Parathyroid adenoma (tissue), 2 donors: ENCODE measurements at regions not wholly inside any gene's neighbourhood (a gene's known extent, or its start where the extent isn't known, plus 50 kb on each side); places are given as distances from the start of the nearest gene placed in this dataset.

Experiments used
- H2AFZ ChIP-seq: fragments of 300-600 bp; sonication (generic); one replicate; pipeline ENCODE4 v1.7.0; 2017; ENCODE audit warnings: antibody characterized with exemption, mild to moderate bottlenecking
- H3K27ac ChIP-seq: fragments of 300-600 bp; sonication (generic); one replicate; pipeline ENCODE4 v1.7.0; 2017
- H3K27me3 ChIP-seq: fragments of 300-600 bp; sonication (generic); one replicate; pipeline ENCODE4 v1.7.0; 2017; ENCODE audit warnings: low read length; ENCODE audit not compliant: control insufficient read depth, insufficient read depth
- H3K36me3 ChIP-seq: fragments of 300-600 bp; sonication (generic); one replicate; pipeline ENCODE4 v1.7.0; 2017; ENCODE audit warnings: low read length; ENCODE audit not compliant: control insufficient read depth, insufficient read depth
- H3K4me1 ChIP-seq: fragments of 300-600 bp; sonication (generic); one replicate; pipeline ENCODE4 v1.7.0; 2017; ENCODE audit warnings: control low read depth
- H3K4me2 ChIP-seq: fragments of 300-600 bp; sonication (generic); one replicate; pipeline ENCODE4 v1.7.0; 2017; ENCODE audit warnings: low read length
- H3K4me3 ChIP-seq: fragments of 300-600 bp; sonication (generic); one replicate; pipeline ENCODE4 v1.7.0; 2017; ENCODE audit warnings: low read depth, low read length
- H3K79me2 ChIP-seq: fragments of 300-600 bp; sonication (generic); one replicate; pipeline ENCODE4 v1.7.0; 2017; ENCODE audit warnings: control low read depth
- H3K9ac ChIP-seq: fragments of 300-600 bp; sonication (generic); one replicate; pipeline ENCODE4 v1.7.0; 2017; ENCODE audit warnings: mild to moderate bottlenecking
- H3K9me3 ChIP-seq: fragments of 300-600 bp; sonication (generic); one replicate; pipeline ENCODE4 v1.7.0; 2017; ENCODE audit warnings: low read length; ENCODE audit not compliant: control insufficient read depth
- TF ChIP-seq, protein P1 (sequence below): fragments of 300-600 bp; sonication (generic); IDR thresholded peaks from one replicate; pipeline ENCODE4 v1.7.0; 2017; ENCODE audit warnings: antibody characterized with exemption, mild to moderate bottlenecking
- donor health status: primary hyperparathyroidism.

DNA sequence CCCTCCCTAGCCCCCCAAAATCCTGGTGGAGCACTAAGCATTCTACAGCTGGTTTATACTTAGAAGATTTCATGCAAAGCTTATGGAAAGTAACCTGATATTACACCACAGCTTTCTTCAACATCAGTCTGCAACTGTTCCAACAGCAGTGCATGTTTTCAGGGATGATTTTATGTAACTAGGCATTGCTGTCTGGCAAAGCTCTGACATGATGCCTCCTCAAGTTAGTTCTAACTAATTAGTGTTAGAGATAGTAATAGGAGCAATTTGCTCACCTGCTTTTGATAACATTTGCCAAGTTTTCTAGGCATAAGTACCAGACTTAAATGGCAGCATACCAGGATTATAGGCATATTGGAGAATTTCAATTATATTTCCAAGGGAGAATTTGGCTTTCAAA is 330.3 kb upstream of the SGO1 start:
- H3K9ac ChIP-seq: no peak overlapping the region
- H2AFZ ChIP-seq: no peak overlapping the region
- no peak overlapping the region for H3K4me3 ChIP-seq
- H3K36me3 ChIP-seq: no peaks in the 10 kb centered on the region
- no peaks in the 10 kb centered on the region for H3K9me3 ChIP-seq
- no peak overlapping the region for H3K4me2 ChIP-seq
- no peaks in the 10 kb centered on the region for H3K27me3 ChIP-seq
- H3K79me2 ChIP-seq: no peaks in the 10 kb centered on the region
- no peak overlapping the region for H3K27ac ChIP-seq
- TF ChIP-seq, protein P1, sequence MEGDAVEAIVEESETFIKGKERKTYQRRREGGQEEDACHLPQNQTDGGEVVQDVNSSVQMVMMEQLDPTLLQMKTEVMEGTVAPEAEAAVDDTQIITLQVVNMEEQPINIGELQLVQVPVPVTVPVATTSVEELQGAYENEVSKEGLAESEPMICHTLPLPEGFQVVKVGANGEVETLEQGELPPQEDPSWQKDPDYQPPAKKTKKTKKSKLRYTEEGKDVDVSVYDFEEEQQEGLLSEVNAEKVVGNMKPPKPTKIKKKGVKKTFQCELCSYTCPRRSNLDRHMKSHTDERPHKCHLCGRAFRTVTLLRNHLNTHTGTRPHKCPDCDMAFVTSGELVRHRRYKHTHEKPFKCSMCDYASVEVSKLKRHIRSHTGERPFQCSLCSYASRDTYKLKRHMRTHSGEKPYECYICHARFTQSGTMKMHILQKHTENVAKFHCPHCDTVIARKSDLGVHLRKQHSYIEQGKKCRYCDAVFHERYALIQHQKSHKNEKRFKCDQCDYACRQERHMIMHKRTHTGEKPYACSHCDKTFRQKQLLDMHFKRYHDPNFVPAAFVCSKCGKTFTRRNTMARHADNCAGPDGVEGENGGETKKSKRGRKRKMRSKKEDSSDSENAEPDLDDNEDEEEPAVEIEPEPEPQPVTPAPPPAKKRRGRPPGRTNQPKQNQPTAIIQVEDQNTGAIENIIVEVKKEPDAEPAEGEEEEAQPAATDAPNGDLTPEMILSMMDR: no peak
- no peaks in the 10 kb centered on the region for H3K4me1 ChIP-seq

DNA sequence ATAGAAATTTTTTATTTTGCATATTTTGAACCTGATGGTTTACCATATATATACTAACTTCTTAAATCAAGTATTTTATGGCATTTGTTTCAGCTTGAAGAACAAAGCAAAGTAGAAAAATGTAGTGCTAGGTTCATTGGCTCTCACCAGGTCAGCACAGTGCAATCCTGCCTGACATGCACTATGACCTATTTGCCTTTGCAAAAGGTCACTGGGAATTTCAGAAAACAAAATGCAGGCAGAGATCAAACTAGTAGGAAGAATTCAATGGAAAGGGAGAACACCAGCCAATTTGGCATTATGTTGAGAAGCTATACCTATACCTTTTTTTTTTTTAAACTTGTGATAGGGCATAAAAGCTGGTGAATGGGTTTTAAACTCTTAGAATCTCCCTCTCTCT is 329.8 kb upstream of the SGO1 start:
- Histone ChIP-seq H3K79me2 (no peaks in the 10 kb centered on the region), H3K27ac (no peak overlapping the region), H3K4me3 (no peak overlapping the region), H3K36me3 (no peaks in the 10 kb centered on the region), H3K9ac (no peak overlapping the region), H2AFZ (no peak overlapping the region), H3K9me3 (no peaks in the 10 kb centered on the region), H3K27me3 (no peaks in the 10 kb centered on the region), H3K4me1 (no peaks in the 10 kb centered on the region), H3K4me2 (no peak overlapping the region)
- TF ChIP-seq, protein P1: no peak

DNA sequence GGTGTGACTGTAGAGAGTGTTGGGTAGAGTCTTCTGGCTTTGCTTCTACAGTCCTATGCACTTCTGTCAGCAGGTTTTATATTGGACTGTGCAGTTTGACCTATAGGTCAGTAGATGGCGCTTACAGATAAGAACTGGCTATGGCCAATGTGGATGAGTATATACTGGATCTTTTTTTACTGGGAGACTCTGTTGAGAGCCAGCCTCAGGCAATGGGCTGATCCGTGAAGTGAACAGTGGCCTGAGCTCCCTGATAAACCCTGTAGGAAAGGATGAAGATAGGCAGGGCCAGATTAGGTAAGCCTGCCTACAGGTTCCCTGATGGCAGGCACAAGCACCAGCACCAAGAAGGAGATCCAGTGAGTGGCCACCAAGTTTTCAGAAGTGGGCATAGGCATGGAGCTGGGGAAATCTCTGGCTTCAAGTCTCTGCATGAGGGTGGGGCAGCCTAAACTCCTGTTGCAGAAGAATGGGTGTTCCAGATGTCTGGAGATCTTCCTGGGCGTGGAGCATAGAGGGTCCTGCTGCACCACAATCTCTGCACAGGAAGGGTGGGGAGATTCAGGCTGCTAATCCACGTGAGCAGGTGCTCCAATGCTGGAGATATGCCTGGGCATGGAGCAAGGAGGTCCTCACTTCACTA is 326.0 kb upstream of the SGO1 start:
- Histone ChIP-seq H3K4me3 (no peak overlapping the region), H3K27me3 (no peaks in the 10 kb centered on the region), H3K4me1 (no peaks in the 10 kb centered on the region), H2AFZ (no peak overlapping the region), H3K4me2 (no peak overlapping the region), H3K36me3 (no peaks in the 10 kb centered on the region), H3K27ac (no peak overlapping the region), H3K79me2 (no peaks in the 10 kb centered on the region), H3K9me3 (no peaks in the 10 kb centered on the region), H3K9ac (no peak overlapping the region)
- TF ChIP-seq, protein P1: no peak

DNA sequence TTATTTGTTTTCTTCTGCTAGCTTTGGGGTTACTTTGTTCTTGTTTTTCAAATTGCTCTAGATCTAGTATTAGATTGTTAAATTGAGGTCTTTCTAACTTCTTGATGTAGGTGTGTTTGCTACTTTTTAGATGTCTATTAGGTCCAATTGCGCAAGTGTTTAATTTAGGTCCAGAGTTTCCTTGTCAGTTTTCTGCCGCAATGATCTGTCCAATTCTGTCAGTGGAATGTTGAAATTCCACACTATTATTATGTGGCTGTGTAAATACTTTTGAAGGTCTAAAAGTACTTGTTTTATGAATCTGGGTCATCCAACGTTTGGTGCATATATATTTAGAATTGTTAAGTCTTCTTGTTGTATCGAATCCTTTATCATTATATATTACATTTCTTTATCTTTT is 324.4 kb upstream of the SGO1 start:
- Histone ChIP-seq H3K9ac (no peak overlapping the region), H3K27ac (no peak overlapping the region), H2AFZ (no peak overlapping the region), H3K36me3 (no peaks in the 10 kb centered on the region), H3K9me3 (peaks cover under 1% of the 10 kb centered on the region), H3K4me2 (no peak overlapping the region), H3K4me1 (no peaks in the 10 kb centered on the region), H3K27me3 (no peaks in the 10 kb centered on the region), H3K79me2 (no peaks in the 10 kb centered on the region), H3K4me3 (no peak overlapping the region)
- TF ChIP-seq, protein P1: no peak

DNA sequence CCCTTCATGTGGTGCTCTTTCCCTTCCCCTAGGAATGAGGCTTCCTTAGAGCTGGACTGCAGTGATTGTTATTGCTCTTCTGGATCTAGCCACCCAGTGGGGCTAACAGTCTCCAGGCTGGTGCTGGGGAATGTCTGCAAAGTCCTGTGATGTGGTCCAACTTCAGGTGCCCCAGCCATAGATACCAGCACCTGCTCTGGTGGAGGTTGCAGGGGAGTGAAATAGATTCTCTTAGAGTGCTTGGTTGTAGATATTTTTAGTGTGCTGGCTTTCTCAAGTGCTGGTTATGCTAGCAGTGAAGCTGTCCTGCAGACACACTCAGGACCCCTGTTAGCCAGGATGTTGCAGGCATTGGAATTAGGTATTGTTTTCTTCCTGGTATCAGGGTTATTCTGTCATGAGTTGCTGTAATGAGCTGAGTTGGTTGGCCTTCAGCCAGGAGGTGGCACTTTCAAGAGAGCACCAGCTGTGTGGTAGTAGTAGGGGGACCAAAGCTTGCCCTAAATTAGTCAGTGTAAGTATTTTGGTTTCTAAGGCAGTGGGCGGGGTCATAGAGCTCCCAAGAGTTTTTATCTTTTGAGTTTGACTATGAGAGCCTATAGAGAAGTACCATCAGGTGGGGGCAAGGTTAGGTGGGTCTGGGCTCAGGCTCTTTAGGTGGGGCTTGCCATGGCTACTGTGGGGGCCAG is 317.5 kb upstream of the SGO1 start:
- TF ChIP-seq, protein P1: no peak
- Histone ChIP-seq H3K27me3 (no peaks in the 10 kb centered on the region), H3K79me2 (no peaks in the 10 kb centered on the region), H3K36me3 (no peaks in the 10 kb centered on the region), H3K9me3 (peaks cover 4% of the 10 kb centered on the region), H3K27ac (no peak overlapping the region), H3K9ac (no peak overlapping the region), H2AFZ (no peak overlapping the region), H3K4me2 (no peak overlapping the region), H3K4me1 (no peaks in the 10 kb centered on the region), H3K4me3 (no peak overlapping the region)
